Fibroblast of lung (primary cell): ENCODE measurements at regions not wholly inside any gene's neighbourhood (a gene's known extent, or its start where the extent isn't known, plus 50 kb on each side); places are given as distances from the start of the nearest gene placed in this dataset.

Experiments used
- EZH2 ChIP-seq: IDR thresholded peaks from 2 replicates; pipeline ENCODE4 v1.5.1; 2012; ENCODE audit warnings: low read length, control low read depth, mild to moderate bottlenecking; ENCODE audit errors: missing control alignments
- TF ChIP-seq, protein P1 (sequence below), 2 donors: IDR thresholded peaks in 1 of 2; conservative IDR thresholded peaks in 1 of 2; 1 replicate in 1 of 2; 2 replicates in 1 of 2; pipeline ENCODE4 v1.5.1; 2011 to 2012; ENCODE audit warnings: low read length in 2 of 2, control low read depth in 1 of 2, inconsistent platforms in 1 of 2, low read depth in 1 of 2, mild to moderate bottlenecking in 1 of 2

DNA sequence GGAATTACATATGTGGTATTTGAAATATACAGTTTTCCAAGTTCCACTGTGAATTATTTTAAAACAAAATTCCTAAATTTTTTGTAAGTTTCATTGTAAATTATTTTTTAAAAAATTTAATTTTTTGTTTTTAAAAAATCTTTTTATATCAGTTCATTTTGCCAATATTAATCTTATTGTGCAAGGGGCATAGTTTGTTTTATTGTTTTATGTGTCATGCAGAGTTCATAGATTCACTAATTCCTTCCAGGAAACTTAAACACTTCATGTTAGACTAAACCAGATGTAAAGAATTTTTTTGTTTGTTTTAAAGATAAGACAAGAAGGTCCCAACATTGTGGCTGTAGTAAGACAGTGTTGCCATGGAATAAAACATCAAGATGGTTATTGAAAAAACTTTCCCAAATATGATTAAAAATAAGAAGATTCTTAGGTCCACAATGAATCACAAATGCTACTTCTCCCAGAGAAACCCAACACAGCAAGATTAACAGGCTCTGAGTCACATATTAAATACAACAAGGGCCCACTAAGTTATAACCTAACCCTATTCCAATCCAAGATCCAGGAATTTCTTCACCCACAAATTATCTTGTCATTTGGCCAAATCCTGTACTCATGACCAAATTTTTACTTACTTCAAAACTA lies 464.7 kb upstream of the IGFBP3 start:
- TF ChIP-seq, protein P1, sequence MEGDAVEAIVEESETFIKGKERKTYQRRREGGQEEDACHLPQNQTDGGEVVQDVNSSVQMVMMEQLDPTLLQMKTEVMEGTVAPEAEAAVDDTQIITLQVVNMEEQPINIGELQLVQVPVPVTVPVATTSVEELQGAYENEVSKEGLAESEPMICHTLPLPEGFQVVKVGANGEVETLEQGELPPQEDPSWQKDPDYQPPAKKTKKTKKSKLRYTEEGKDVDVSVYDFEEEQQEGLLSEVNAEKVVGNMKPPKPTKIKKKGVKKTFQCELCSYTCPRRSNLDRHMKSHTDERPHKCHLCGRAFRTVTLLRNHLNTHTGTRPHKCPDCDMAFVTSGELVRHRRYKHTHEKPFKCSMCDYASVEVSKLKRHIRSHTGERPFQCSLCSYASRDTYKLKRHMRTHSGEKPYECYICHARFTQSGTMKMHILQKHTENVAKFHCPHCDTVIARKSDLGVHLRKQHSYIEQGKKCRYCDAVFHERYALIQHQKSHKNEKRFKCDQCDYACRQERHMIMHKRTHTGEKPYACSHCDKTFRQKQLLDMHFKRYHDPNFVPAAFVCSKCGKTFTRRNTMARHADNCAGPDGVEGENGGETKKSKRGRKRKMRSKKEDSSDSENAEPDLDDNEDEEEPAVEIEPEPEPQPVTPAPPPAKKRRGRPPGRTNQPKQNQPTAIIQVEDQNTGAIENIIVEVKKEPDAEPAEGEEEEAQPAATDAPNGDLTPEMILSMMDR (conservative IDR thresholded peaks at IDR 0.05 in 1 of 2, IDR thresholded peaks at IDR 0.05 in 1 of 2; ENCODE audit: low read depth in 1 of 2, low read length in 2 of 2), result no peak
- no peak for TF ChIP-seq EZH2
